Prostate gland (tissue), 2 donors: ENCODE measurements at regions not wholly inside any gene's neighbourhood (a gene's known extent, or its start where the extent isn't known, plus 50 kb on each side); places are given as distances from the start of the nearest gene placed in this dataset.

Experiments
- POLR2A ChIP-seq: fragments of 450-650 bp; IDR thresholded peaks from one replicate; pipeline ENCODE4 v1.6.1; 2016; ENCODE audit warnings: antibody characterized with exemption, mild to moderate bottlenecking
- POLR2AphosphoS5 ChIP-seq: sonication (generic); formaldehyde crosslinking; IDR thresholded peaks from one replicate; pipeline ENCODE4 v1.6.1; 2017; ENCODE audit warnings: antibody characterized with exemption
- TF ChIP-seq, protein P1 (sequence below), 4 experiments: fragments of 200-600 bp in 2 of 4; fragments of 450-650 bp in 2 of 4; sonication (generic) in 2 of 4; IDR thresholded peaks; 1 replicate in 3 of 4; 2 replicates in 1 of 4; pipeline ENCODE4 v1.5.1; 2016 to 2019; ENCODE audit warnings: antibody characterized with exemption in 4 of 4, mild to moderate bottlenecking in 2 of 4, moderate library complexity in 2 of 4

DNA sequence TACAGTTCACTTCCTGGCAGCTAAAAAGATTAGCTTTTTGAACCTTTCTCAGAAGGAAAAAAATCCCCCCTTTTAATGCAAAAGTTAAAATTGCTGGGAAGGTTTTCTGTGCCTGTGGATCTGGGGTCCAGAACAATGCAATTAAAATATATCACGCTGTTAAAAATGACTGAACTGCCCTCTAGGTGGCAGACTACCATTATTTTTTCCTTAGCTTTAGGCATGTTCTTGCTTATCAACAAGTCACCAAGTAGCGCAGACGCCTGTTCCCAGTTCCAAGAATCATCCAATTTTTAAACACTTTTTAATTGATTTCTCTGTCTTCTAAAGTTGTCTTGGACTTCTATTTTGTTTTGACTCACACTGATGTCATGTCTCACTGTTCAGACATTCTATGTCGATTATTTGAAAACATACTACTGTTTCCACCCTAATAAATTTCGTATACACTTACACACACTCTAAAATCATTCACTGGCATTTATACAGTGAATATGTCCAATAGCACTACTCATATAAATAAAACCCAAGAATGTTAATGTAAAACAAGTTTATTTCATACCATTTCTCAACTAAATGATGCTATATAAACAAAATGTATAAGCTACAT is 661.6 kb downstream of the RAPGEF2 start:
- TF ChIP-seq, protein P1, sequence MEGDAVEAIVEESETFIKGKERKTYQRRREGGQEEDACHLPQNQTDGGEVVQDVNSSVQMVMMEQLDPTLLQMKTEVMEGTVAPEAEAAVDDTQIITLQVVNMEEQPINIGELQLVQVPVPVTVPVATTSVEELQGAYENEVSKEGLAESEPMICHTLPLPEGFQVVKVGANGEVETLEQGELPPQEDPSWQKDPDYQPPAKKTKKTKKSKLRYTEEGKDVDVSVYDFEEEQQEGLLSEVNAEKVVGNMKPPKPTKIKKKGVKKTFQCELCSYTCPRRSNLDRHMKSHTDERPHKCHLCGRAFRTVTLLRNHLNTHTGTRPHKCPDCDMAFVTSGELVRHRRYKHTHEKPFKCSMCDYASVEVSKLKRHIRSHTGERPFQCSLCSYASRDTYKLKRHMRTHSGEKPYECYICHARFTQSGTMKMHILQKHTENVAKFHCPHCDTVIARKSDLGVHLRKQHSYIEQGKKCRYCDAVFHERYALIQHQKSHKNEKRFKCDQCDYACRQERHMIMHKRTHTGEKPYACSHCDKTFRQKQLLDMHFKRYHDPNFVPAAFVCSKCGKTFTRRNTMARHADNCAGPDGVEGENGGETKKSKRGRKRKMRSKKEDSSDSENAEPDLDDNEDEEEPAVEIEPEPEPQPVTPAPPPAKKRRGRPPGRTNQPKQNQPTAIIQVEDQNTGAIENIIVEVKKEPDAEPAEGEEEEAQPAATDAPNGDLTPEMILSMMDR (IDR thresholded peaks at IDR 0.05) = peak in 3 of 4 experiments; percentile 48 to 58 (median 50)
- TF ChIP-seq POLR2A = no peak
- no peak for TF ChIP-seq POLR2AphosphoS5
